ENCODE measurements at regions not wholly inside any gene's neighbourhood (a gene's known extent, or its start where the extent isn't known, plus 50 kb on each side); places are given as distances from the start of the nearest gene placed in this dataset.
"Not testable (repeated sequence)": the region's sequence is repeated elsewhere in the genome, so short reads cannot be mapped to it uniquely, and the experiment has no call there.

DNA sequence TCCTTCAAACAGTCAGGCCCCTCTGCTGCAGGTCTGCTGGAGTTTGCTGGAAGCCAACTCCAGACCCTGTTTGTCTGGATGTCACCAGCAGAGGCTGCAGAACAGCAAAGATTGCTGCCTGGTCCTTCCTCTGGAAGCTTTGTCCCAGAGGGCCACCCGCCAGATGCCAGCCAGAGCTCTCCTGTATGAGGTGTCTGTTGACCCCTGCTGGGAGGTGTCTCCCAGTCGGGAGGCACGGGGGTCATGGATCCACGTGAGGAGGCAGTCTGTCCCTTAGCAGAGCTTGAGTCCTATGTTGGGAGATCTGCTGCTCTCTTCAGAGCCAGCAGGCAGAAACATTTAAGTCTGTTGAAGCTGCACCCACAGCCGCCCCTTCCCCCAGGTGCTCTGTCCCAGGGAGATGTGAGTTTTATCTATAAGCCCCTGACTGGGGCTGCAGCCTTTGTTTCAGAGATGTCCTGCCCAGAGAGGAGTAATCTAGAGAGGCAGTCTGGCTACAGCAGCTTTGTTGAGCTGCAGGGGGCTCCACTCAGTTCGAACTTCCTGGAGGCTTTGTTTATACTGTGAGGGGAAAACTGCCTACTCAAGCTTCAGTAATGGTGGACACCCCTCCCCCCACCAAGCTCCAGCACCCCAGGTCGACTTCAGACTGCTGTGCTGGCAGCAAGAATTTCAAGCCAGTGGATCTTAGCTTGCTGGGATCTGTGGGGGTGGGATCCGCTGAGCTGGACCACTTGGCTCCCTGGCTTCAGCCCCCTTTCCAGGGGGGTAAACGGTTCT, 72.1 kb downstream of the OGFRL1 start:
- not testable (repeated sequence) for DNase-seq (ENCODE audit: low read depth in 2 of 3, low spot score in 1 of 3)

DNA sequence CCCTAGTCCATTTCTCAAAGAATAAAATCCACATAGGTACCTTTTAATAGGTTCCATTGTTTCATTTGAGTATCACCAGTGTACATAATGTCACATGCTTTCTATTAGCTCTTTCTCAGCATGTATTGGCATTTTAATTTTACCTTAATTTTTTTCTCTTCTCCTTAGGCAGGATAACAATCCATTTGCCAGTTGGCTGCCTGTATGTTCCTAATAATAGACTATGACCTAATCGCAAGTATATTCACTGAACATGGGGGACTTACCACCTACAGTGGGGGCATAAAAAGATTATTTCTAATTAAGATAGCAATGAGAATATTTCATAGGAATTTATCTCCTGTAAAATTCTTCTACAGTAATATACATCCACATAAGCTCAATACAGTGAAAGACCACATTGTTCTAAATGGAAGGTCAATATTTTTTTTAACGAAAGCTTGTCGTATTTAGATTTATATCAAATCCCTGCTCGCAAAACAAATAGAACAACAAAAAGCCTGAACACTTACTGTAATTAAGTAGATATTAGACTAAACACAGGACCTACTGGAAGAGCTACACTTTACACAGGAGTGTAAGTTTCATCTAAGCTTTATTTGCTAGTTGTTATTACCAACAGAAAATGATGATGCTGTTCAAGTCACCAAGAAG, 76.4 kb downstream of the OGFRL1 start:
- no peak for DNase-seq (ENCODE audit: low read depth in 2 of 3, low spot score in 1 of 3)

DNA sequence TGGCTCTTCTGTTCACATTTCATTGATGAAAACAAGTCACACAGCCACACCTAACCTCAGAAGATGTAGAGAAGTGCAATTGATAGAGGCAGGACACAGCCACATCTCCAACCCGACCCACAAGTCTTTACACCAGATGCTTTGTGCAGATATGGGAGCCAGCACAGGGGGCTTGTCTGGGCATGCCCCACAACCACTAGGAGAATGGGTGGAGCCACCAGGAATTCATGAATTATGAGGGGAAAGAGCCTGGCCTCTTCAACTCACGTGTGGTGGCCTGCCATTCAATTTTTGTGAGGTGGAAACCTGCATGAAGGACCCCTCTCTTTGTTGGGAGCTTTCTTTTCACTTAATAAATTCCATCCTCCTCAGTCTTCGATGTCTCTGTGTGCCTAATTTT, 79.1 kb downstream of the OGFRL1 start:
- no peak for DNase-seq (ENCODE audit: low read depth in 2 of 3, low spot score in 1 of 3)

DNA sequence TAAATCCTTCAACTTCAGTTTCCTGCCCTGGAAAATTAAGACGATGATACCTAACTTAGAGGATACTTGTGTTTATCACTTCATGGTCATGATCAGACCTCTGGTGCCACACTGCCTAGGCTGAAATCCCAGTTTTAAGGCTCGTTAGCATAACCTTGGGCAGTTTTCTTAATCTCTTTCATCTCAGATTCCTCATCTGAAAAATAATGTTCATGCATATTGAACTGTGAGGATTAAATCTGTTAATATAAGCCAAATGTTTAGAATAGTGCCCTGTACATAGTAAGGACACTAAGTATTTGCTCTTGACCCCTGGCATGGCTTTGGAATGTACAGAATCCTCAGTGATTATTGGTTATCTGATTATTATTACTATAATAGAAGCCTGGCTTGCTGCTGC, 79.7 kb downstream of the OGFRL1 start:
- no peak for DNase-seq (ENCODE audit: low read depth in 2 of 3, low spot score in 1 of 3)

DNA sequence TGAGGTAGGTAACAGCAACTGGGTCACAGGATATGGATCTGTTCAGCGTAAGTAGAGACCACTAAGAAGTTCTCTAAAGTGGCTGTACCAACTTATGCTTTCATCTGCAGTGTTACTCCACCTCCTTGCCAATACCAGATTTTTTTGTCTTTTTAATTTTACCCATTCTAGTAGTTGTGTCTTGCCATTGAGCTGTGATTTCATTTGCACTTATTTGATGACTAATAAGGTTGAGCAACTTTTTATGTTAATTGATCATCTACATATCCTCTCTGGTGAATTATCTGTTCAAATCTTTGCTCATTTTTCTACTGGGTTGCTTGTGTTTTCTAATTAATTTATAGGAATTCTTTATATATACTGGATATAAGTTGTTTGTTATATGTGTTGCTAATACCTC, 82.9 kb downstream of the OGFRL1 start:
- DNase-seq (ENCODE audit: low read depth in 2 of 3, low spot score in 1 of 3): no peak

DNA sequence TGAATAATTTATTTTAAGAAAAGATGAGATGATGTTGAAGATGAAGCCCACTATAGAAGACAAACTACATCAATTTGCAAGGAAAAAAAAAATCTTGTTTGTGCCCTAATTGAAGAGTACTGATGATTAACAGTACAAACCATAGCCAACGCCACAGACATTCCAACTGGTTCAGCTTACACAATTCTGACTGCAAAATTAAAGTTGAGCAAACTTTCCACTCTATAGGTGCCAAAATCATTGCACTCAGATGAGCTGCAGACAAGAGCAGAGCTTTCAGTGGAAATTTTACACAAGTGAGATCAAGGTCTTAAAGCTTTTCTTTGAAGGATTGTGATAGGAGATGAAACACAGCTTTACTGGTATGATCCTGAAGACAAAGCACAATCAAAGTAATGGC, 85.3 kb downstream of the OGFRL1 start:
- no peak for DNase-seq (ENCODE audit: low read depth in 2 of 3, low spot score in 1 of 3)

DNA sequence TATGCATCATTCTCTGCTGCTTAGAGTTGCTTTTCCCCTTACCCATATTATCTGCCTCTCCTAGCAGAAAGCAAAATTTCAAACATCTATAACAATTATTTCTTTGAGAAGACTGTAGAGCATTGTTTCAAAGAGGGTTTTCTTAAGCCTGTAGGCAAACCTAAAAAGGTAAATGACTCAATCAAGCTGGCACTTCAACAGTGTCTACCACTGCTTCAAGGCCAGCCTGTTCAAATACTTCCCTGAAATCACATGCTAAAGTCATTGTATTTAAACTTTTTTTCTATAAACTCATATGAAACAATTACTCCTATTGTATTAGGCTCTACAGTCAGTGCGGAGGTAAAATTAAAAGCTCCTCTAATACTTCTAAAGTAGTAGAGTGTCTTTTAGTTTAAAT, 87.1 kb downstream of the OGFRL1 start:
- no peak for DNase-seq (ENCODE audit: low read depth in 2 of 3, low spot score in 1 of 3)

DNA sequence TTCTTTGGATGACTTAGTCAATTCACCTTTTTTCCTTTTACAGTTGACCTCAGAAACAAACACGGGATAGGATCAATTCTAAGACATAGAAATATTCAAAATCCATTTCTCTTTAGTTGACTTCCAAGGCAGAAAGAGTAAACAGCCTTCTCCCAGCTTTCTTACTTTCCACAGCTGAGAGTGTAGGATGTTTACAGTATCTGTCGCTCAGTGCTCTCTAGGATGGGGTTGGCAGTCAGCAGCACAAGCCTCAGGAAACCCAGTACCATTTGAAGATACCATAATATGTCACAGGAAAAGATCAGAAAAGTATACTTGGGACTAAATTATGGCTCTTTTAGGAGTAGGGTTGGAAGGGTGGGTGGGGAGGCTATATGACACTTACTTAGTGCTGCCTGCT, 88.2 kb downstream of the OGFRL1 start:
- DNase-seq (ENCODE audit: low read depth in 2 of 3, low spot score in 1 of 3): no peak

DNA sequence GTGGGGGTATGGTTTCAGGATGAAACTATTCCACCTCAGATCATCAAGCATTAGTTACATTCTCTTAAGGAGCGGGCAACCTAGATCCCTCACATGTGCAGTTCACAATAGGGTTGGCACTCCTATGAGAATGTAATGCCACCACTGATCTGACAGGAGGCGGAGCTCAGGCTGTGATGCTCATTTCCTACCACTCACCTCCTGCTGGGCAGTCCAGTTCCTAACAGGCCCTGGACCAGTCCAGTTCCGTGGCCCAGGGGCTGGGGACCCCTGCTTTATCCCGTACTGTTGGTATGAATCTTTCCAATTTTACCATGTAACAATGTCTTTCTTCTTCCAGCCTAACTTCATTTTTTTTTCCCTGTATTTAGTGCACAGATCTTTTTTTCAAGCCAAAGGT, 94.9 kb downstream of the OGFRL1 start:
- DNase-seq (ENCODE audit: low read depth in 2 of 3, low spot score in 1 of 3): no peak

DNA sequence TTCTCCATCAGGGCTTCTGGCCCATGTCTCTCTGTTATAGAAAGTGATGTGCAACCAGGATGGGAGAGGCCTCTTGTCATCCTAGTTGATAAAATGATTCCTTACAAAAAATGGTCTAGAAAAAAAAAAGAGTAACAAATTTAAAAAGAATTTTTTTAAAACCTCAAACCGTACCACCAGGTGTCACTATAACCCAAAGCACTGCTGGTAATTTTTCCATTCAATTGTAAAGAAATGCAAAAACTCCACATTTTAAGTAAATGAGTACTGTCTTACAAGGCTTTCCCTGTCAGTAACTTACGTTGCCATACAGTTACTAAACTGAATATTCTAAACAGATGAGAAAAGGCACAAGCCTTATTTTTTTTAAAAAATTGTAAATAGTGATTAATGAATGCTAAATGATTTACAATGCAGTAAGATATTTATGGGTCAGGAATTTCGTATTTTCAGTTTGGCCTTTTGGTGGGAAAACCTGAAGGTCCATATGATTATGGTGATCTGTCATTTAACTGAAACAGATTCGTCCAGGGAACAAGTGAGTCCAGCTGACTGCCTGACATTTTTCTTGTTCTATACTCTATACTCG, 95.4 kb downstream of the OGFRL1 start:
- DNase-seq (ENCODE audit: low read depth in 2 of 3, low spot score in 1 of 3): peak in 1 of 3 donors; percentile 41

DNA sequence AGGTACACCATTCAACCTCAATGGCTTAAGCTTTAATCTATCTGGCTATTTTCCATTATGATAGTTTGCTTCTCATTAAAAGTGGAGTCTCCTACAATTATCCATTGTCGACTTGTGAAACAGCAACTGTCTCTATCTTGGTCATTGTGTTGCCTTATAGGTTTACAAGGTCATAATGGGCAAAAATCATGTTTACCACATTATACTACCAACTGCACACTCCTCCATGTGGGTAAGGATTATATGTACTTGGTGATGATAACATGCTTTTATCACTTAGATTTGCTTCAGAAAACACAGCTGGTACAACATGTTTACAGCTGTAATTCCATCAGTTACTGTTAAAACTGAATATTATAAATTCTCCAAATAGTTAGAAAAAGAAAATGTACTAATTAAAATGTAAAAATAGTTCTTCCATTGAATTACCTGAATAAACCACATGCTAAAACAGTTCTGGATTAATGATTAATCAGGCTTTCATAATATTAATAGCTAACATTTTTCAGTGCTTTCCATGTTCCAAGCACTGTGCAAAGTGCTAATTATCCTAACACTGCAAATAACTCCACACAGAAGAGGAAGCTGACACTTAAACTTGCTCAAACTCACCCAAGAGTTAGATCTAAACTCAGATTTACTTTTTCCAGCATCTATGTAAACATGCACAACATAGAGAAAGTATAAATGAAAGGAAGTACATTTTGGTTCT, 96.7 kb downstream of the OGFRL1 start:
- no peak for DNase-seq (ENCODE audit: low read depth in 2 of 3, low spot score in 1 of 3)

DNA sequence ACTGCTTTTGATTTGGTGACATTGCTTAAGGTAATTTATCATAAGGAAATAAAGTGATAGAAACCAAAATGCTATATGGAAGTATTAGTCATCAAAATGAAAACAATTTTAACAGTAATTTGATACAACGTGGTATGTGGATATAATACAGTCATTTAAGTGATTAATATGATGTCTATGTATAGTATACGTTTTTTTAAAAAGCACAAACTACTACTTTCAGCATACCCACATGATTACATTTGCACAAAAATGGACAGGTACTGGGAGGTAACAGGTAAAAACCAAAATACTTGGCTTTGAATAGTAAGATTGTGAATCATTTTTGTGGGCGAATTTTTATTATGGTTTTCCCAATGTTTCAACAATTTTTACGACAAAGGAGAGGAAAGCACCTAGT, 97.6 kb downstream of the OGFRL1 start:
- DNase-seq (ENCODE audit: low read depth in 2 of 3, low spot score in 1 of 3): no peak

DNA sequence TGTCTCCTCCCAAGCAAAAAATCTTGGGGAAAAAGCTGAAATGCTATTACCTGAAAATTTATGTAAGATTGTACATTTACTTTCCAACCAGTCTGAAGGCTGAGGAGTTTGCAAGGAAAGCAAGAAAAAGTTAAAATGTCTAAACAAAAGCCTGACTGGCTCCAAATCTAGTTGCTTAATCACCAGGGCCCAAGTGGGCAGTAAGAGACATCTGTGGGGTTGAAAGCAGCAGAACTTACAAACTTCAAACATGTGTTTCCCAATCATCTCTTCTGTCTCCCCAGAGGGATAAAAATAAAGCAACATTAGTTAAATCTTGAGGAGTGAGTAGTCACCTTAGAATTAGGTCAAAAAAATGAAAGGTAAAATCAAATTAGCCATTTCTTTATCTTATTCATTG, 98.6 kb downstream of the OGFRL1 start:
- no peak for DNase-seq (ENCODE audit: low read depth in 2 of 3, low spot score in 1 of 3)

DNA sequence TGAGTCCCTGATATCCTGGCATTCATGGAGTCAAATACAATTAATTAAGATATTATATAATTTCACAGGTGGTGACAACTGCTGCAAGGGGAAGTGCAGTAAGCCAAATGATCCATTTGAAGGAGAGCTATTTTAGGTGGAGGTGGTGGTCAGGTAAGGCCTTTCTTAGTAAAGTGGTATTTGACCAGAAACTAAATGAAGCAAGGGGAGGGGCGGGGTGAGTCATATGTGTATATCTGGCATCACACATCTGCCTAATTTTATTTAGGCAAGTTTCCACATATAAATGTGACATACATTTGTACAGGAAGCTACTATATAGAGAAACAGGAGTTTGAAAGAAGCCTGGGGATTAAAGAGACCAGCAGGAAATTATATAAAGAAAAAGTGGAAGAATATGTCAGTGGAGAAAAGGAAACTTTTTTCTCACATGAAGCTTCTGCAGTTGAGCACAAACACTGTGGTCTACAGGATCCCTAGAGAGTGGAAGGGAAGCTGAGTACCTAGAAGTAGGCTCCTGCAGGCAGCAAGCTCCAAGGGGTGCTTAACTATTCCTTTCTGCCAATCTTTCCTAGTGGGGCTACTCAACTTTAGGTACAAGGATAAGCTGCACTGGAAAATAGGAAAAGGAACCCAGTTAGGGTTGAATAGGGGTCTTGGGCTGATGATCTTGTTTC, 99.6 kb downstream of the OGFRL1 start:
- no peak for DNase-seq (ENCODE audit: low read depth in 2 of 3, low spot score in 1 of 3)

DNA sequence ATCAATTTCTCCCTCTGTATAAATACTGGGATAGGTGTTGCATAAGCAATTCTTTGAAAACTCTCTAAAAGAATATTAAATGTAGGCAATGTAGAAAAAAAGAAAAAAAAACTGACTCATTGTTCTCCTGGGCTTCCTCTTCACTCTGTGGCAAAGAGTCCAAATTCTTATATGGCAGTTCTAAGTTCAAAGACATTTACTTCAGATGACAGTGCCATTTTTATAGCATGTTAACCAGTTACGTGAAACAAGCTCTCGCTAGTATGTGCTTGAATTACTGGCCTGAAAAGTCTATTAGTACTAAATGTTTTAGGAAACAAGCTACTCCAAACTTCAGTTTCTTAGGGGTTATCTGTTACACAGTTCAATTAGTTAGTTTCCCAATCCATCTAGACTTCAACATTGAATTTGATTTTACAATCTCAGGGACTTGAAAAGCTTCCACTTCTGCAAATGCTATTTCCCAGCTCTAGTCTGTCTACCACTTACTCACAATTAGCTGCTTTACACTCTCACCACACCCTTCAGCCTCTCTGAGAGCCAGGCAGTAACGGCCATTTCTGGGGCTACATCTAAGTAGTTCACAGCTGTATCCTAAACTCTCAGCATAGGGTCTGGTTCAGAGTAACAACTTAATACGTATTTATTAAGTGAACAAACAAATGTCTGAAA, 100.4 kb downstream of the OGFRL1 start:
- no peak for DNase-seq (ENCODE audit: low read depth in 2 of 3, low spot score in 1 of 3)

DNA sequence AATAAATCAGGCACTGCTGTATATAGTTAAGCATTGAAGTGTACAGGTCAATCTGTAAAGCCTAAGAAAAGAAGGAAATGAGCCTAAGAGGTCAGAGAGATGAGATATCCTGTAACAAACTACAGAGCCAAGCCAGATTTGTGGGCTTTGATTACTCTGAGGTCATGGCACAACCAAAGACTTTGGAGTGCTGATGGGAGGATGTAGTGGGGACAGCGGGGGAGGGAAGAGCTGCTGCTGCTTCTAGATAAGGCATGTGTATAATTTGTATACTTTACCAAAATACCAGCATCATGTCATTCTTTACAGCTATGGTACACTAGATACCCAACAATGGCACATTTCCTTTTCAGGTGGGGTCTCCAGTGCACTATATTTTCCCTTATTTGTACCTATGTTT, 102.5 kb downstream of the OGFRL1 start:
- no peak for DNase-seq (ENCODE audit: low read depth in 2 of 3, low spot score in 1 of 3)

DNA sequence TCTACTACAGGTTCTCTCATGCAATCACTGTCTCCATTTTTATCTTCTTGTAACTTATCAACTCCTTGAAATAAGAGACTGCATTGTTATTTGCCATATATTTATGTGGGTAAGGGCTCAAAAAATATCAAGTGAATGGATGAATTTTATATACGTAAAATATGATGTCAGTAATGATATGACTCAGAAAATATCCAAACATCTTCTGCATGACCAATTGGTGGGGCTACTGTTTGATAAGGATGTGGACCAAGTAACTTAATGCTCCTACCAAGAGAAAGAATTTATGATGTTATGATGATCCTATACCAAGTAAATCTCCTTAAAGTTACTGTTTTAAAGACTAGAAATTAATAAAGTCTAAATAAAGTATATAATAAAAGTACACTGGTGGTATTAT, 103.7 kb downstream of the OGFRL1 start:
- DNase-seq (ENCODE audit: low read depth in 2 of 3, low spot score in 1 of 3): no peak

DNA sequence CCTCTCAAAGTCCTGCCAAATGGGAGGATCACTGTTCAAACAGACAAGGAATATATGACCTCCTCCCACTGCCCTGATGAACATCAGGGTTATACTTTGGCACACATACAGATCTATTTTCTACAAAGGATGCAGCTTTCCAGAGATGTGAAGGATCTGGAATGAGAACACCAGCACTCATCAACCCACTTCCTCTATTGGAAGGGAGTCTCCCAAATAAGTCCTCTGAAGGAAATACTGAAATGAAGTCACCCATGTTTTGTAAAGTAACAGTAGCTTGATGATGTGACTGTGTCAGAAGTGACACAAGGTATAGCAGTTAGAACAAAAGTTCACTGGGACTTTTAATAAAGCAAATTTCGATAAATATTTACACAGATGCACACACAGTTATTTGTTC, 104.9 kb downstream of the OGFRL1 start:
- no peak for DNase-seq (ENCODE audit: low read depth in 2 of 3, low spot score in 1 of 3)

DNA sequence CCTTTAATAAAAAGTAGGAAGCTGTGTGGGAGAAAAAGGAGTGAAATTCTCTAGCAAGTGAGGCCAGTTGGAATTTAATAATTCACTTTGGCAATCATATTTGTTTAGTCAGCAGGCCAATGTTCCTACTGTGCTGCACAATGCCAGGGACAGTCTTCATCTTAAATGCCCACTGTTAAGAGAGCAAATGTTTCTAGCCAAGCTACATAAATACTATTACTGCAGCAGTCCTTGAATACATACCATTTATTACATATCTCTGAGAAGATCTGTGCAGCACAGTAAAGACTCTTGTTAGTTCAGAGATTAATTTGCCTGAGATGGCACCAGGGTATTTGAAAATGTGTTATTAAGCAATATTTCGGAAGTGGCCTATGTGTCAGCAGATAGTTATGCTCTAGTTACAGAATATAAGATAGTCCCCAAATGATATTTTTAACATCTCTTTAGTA, 105.4 kb downstream of the OGFRL1 start:
- DNase-seq (ENCODE audit: low read depth in 2 of 3, low spot score in 1 of 3): no peak

DNA sequence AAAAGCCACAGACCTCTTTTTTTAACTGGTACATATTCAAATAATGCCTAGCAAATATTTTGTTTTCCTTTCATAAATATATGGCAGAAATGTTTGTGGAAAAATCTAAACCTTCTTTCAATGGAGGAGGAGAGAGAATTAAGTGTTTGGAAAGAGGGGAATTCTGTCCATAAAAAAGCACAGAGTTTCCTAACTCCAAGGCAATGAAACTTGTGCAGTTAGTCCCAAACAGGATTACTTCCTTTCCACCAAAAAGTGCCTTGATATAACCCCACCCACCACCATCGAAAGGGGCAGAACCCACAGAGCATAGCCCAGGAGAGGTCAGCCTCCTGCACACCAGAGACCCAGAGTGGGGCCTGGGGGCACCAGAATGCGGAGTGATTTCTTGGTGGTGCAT, 106.3 kb downstream of the OGFRL1 start:
- DNase-seq (ENCODE audit: low read depth in 2 of 3, low spot score in 1 of 3): no peak
